ENCODE measurements at regions not wholly inside any gene's neighbourhood (a gene's known extent, or its start where the extent isn't known, plus 50 kb on each side); places are given as distances from the start of the nearest gene placed in this dataset.
"Not testable (repeated sequence)": the region's sequence is repeated elsewhere in the genome, so short reads cannot be mapped to it uniquely, and the experiment has no call there.

DNA sequence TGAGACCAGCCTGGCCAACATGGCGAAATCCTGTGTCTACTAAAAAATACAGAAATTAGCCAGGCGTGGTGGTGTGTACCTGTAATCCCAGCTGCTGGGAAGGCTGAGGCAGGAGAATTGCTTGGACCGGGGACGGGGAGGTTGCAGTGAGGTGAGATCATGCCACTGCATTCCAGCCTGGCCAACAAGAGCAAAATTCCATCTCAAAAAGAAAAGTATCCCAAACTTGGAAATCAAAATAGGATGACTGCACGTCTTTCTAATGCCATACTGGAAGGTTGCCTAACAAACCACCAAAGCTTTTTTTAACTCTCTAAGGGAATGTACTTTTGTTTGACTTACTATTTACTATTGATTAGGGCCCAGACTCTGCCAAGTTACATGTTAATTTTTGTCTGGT lies 79.6 kb upstream of the PRSS12 start:
- not testable (repeated sequence) for TF ChIP-seq EZH2 (IDR thresholded peaks at IDR 0.05; ENCODE audit: low read depth)
- TF ChIP-seq, protein P1, sequence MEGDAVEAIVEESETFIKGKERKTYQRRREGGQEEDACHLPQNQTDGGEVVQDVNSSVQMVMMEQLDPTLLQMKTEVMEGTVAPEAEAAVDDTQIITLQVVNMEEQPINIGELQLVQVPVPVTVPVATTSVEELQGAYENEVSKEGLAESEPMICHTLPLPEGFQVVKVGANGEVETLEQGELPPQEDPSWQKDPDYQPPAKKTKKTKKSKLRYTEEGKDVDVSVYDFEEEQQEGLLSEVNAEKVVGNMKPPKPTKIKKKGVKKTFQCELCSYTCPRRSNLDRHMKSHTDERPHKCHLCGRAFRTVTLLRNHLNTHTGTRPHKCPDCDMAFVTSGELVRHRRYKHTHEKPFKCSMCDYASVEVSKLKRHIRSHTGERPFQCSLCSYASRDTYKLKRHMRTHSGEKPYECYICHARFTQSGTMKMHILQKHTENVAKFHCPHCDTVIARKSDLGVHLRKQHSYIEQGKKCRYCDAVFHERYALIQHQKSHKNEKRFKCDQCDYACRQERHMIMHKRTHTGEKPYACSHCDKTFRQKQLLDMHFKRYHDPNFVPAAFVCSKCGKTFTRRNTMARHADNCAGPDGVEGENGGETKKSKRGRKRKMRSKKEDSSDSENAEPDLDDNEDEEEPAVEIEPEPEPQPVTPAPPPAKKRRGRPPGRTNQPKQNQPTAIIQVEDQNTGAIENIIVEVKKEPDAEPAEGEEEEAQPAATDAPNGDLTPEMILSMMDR (conservative IDR thresholded peaks at IDR 0.05), result not testable (repeated sequence)

Data from PC-9 (cell line).